WTC11 (cell line): ENCODE measurements at regions not wholly inside any gene's neighbourhood (a gene's known extent, or its start where the extent isn't known, plus 50 kb on each side); places are given as distances from the start of the nearest gene placed in this dataset.
"Not testable (repeated sequence)": the region's sequence is repeated elsewhere in the genome, so short reads cannot be mapped to it uniquely, and the experiment has no call there.

Experiments used
- ATAC-seq: fragments of 200-7000 bp; cut with Tn5 transposase; 2 replicates; pipeline ENCODE4 v1.10.0; 2021; ENCODE audit warnings: mild to moderate bottlenecking, moderate library complexity
- CTCF ChIA-PET: fragments of 300-600 bp; sonication (Branson Sonifier 250); formaldehyde crosslinking; loops from one replicate; lab custom pipeline; 2021; ENCODE audit warnings: antibody characterized with exemption; lab: Charles Lee
- POLR2A ChIA-PET: fragments of 350-600 bp; sonication (Branson Sonifier 250); formaldehyde crosslinking; loops from one replicate; lab custom pipeline; 2021; ENCODE audit warnings: antibody characterized with exemption; lab: Charles Lee
- DNase-seq: peaks from one replicate; pipeline ENCODE4 v3.0.0; 2021; ENCODE audit warnings: low spot score
- H3K27ac Mint-ChIP-seq: 2 replicates; pipeline ENCODE4 v1.8.0; 2021; ENCODE audit warnings: mixed read lengths
- H3K27me3 Mint-ChIP-seq: 2 replicates; pipeline ENCODE4 v1.8.0; 2021; ENCODE audit warnings: low read depth, mild to moderate bottlenecking, moderate library complexity, mixed read lengths
- H3K36me3 Mint-ChIP-seq: 2 replicates; pipeline ENCODE4 v1.8.0; 2021; ENCODE audit warnings: mixed read lengths
- H3K4me1 Mint-ChIP-seq: 2 replicates; pipeline ENCODE4 v1.8.0; 2022; ENCODE audit warnings: mixed read lengths
- H3K4me3 Mint-ChIP-seq: 2 replicates; pipeline ENCODE4 v1.8.0; 2021; ENCODE audit warnings: mild to moderate bottlenecking, moderate library complexity, mixed read lengths
- H3K9me3 Mint-ChIP-seq: 2 replicates; pipeline ENCODE4 v1.8.0; 2021; ENCODE audit warnings: mixed read lengths
- AR ChIP-seq: fragments of 250-450 bp; sonication (Bioruptor Pico); IDR thresholded peaks from 2 replicates; pipeline ENCODE4 v1.9.0; 2021; ENCODE audit warnings: mild to moderate bottlenecking
- CREM ChIP-seq: sonication (generic); formaldehyde crosslinking; IDR thresholded peaks from 2 replicates; pipeline ENCODE4 v1.8.1; 2022; ENCODE audit warnings: mild to moderate bottlenecking, missing genetic modification reagents, moderate library complexity
- ELF4 ChIP-seq: sonication (generic); formaldehyde crosslinking; IDR thresholded peaks from 2 replicates; pipeline ENCODE4 v1.8.1; 2022; ENCODE audit warnings: low read depth, mild to moderate bottlenecking, moderate library complexity, missing genetic modification reagents
- EMX1 ChIP-seq: fragments of 250-450 bp; sonication (Bioruptor Pico); IDR thresholded peaks from 2 replicates; pipeline ENCODE4 v1.8.0; 2021; ENCODE audit warnings: mild to moderate bottlenecking
- FOXJ3 ChIP-seq: sonication (generic); formaldehyde crosslinking; IDR thresholded peaks from 2 replicates; pipeline ENCODE4 v1.9.0; 2021; ENCODE audit warnings: missing genetic modification reagents, mild to moderate bottlenecking, borderline replicate concordance
- FOXK1 ChIP-seq: sonication (generic); formaldehyde crosslinking; IDR thresholded peaks from 2 replicates; pipeline ENCODE4 v1.8.0; 2022; ENCODE audit warnings: mild to moderate bottlenecking, moderate library complexity, missing genetic modification reagents
- FOXP1 ChIP-seq: sonication (generic); formaldehyde crosslinking; IDR thresholded peaks from 2 replicates; pipeline ENCODE4 v1.8.0; 2022; ENCODE audit warnings: missing genetic modification reagents, mild to moderate bottlenecking, moderate library complexity, borderline replicate concordance
- IRF1 ChIP-seq: sonication (generic); formaldehyde crosslinking; IDR thresholded peaks from 2 replicates; pipeline ENCODE4 v1.8.0; 2023; ENCODE audit warnings: missing genetic modification reagents
- MYBL2 ChIP-seq: sonication (generic); formaldehyde crosslinking; IDR thresholded peaks from 2 replicates; pipeline ENCODE4 v1.8.1; 2023; ENCODE audit warnings: mild to moderate bottlenecking, moderate library complexity, missing genetic modification reagents
- NR3C1 ChIP-seq: sonication (generic); formaldehyde crosslinking; conservative IDR thresholded peaks from 2 replicates; pipeline ENCODE4 v1.8.1; 2023; ENCODE audit warnings: low read depth, mild to moderate bottlenecking, missing genetic modification reagents
- OVOL2 ChIP-seq: fragments of 250-450 bp; sonication (Bioruptor Pico); IDR thresholded peaks from 2 replicates; pipeline ENCODE4 v1.9.0; 2021; ENCODE audit warnings: mild to moderate bottlenecking, borderline replicate concordance
- RORB ChIP-seq: fragments of 250-450 bp; sonication (Bioruptor Pico); IDR thresholded peaks from 2 replicates; pipeline ENCODE4 v1.9.0; 2021; ENCODE audit warnings: mild to moderate bottlenecking
- TEAD4 ChIP-seq: sonication (generic); formaldehyde crosslinking; IDR thresholded peaks from 2 replicates; pipeline ENCODE4 v1.8.0; 2022; ENCODE audit warnings: mild to moderate bottlenecking, missing genetic modification reagents
- ZNF121 ChIP-seq: sonication (generic); formaldehyde crosslinking; IDR thresholded peaks from 2 replicates; pipeline ENCODE4 v1.8.0; 2023; ENCODE audit warnings: missing genetic modification reagents
- ZNF263 ChIP-seq: sonication (generic); formaldehyde crosslinking; IDR thresholded peaks from 2 replicates; pipeline ENCODE4 v1.8.1; 2022; ENCODE audit warnings: low read depth, mild to moderate bottlenecking, moderate library complexity, missing genetic modification reagents
- ZNF317 ChIP-seq: sonication (generic); formaldehyde crosslinking; IDR thresholded peaks from 2 replicates; pipeline ENCODE4 v1.8.1; 2023; ENCODE audit warnings: low read depth, mild to moderate bottlenecking, moderate library complexity, missing genetic modification reagents, borderline replicate concordance
- ZNF425 ChIP-seq: fragments of 250-450 bp; sonication (Bioruptor Pico); conservative IDR thresholded peaks from 2 replicates; pipeline ENCODE4 v1.9.0; 2021; ENCODE audit warnings: mild to moderate bottlenecking
- TF ChIP-seq, protein P1 (sequence below): sonication (generic); formaldehyde crosslinking; IDR thresholded peaks from 2 replicates; pipeline ENCODE4 v1.8.0; 2022; ENCODE audit warnings: mild to moderate bottlenecking, missing genetic modification reagents
- TF ChIP-seq, protein P2 (sequence below): sonication (generic); formaldehyde crosslinking; IDR thresholded peaks from 2 replicates; pipeline ENCODE4 v1.8.0; 2023; ENCODE audit warnings: mild to moderate bottlenecking, missing genetic modification reagents

DNA sequence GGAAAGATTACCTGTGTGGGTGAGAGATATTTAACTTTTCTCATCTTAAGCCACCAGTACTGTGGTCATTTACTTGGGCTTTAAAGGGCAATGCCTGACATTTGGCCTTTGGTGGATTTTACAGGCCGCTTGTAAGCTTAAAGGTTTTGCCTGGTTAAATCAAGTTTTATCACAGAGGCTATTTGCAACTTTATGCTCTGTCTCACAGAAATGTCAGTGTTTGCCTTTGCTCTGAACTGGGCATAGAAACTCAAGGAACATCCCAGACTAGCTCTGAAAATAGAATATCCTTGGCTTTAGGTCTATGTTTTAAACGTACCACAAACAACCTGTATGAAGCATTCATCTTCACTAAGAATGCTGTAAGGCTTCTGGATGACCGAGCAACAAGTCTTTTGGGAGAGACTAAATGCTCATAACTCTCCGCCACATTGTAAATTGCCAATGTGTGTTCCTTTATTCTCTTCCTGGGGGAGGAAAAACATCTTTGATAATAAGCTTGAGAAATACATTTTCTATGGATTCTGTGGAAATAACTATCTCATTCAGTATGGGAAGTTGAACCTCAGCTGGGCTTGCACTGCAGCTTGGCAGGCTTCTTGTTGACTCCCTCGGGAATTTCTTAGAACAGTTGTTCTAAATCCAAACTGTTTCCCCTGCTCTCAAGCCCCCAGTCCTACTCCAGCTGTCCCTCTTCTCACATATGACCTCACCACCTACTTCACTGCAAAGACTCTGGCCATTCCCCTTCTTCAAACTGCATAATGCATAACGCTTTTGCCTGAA, 105.8 kb upstream of the WDR44 start:
- CTCF ChIA-PET = no interaction called here
- peaks cover 24% of the 10 kb centered on the region for H3K36me3 Mint-ChIP-seq

GRCh38 chrX:118246961-118247360, 98.9 kb upstream of the WDR44 start:
- H3K4me1 Mint-ChIP-seq, CTCF ChIA-PET, ATAC-seq, DNase-seq, H3K36me3 Mint-ChIP-seq, H3K27ac Mint-ChIP-seq, H3K4me3 Mint-ChIP-seq, H3K27me3 Mint-ChIP-seq: not testable (repeated sequence)
- POLR2A ChIA-PET = interaction anchor here (0.6 kb wide), 1 partner anchor 383 kb away, joined by 3 read pairs; no protein-coding TSS in a partner anchor
- peaks cover 21% of the 10 kb centered on the region for H3K9me3 Mint-ChIP-seq

More for the DNA sequence above, 105.8 kb upstream of the WDR44 start:
- Mint-ChIP-seq H3K27ac (no peak overlapping the region), H3K4me1 (no peaks in the 10 kb centered on the region), H3K27me3 (peaks cover 7% of the 10 kb centered on the region; the same call in 1 of the 2 replicates), H3K9me3 (peaks cover 44% of the 10 kb centered on the region), H3K4me3 (no peak overlapping the region)
- ATAC-seq (no peak), DNase-seq (no peak)
- POLR2A ChIA-PET = interaction anchor here (0.5 kb wide), 1 partner anchor 405 kb away, joined by 6 read pairs; no protein-coding TSS in a partner anchor
- TF ChIP-seq, protein P1, sequence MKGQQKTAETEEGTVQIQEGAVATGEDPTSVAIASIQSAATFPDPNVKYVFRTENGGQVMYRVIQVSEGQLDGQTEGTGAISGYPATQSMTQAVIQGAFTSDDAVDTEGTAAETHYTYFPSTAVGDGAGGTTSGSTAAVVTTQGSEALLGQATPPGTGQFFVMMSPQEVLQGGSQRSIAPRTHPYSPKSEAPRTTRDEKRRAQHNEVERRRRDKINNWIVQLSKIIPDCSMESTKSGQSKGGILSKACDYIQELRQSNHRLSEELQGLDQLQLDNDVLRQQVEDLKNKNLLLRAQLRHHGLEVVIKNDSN (CRISPR knock-in tag) = no peak
- TF ChIP-seq ZNF425 (CRISPR knock-in tag) (no peak), TEAD4 (CRISPR knock-in tag) (no peak), IRF1 (no peak), MYBL2 (CRISPR knock-in tag) (no peak), NR3C1 (no peak), RORB (CRISPR knock-in tag) (no peak), CREM (CRISPR knock-in tag) (no peak), AR (CRISPR knock-in tag) (no peak), FOXJ3 (CRISPR knock-in tag) (no peak), OVOL2 (no peak), ZNF121 (CRISPR knock-in tag) (no peak), ZNF317 (no peak), ZNF263 (no peak), FOXK1 (CRISPR knock-in tag) (no peak), ELF4 (CRISPR knock-in tag) (no peak), EMX1 (CRISPR knock-in tag) (no peak), FOXP1 (CRISPR knock-in tag) (no peak)
- TF ChIP-seq, protein P2, sequence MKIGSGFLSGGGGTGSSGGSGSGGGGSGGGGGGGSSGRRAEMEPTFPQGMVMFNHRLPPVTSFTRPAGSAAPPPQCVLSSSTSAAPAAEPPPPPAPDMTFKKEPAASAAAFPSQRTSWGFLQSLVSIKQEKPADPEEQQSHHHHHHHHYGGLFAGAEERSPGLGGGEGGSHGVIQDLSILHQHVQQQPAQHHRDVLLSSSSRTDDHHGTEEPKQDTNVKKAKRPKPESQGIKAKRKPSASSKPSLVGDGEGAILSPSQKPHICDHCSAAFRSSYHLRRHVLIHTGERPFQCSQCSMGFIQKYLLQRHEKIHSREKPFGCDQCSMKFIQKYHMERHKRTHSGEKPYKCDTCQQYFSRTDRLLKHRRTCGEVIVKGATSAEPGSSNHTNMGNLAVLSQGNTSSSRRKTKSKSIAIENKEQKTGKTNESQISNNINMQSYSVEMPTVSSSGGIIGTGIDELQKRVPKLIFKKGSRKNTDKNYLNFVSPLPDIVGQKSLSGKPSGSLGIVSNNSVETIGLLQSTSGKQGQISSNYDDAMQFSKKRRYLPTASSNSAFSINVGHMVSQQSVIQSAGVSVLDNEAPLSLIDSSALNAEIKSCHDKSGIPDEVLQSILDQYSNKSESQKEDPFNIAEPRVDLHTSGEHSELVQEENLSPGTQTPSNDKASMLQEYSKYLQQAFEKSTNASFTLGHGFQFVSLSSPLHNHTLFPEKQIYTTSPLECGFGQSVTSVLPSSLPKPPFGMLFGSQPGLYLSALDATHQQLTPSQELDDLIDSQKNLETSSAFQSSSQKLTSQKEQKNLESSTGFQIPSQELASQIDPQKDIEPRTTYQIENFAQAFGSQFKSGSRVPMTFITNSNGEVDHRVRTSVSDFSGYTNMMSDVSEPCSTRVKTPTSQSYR (CRISPR knock-in tag) = no peak
